Activated CD8-positive, alpha-beta memory T cell treated with anti-CD3 and anti-CD28 coated beads for 48 hours (primary cell): ENCODE measurements at regions not wholly inside any gene's neighbourhood (a gene's known extent, or its start where the extent isn't known, plus 50 kb on each side); places are given as distances from the start of the nearest gene placed in this dataset.
A peak's percentile ranks its signal among the peaks of the same experiment; 100 is the strongest.
"Not testable (repeated sequence)": the region's sequence is repeated elsewhere in the genome, so short reads cannot be mapped to it uniquely, and the experiment has no call there.

ENCODE experiments used
- DNase-seq, 3 experiments: peaks; one replicate each; pipeline ENCODE4 v3.0.0-alpha.2; 2020; ENCODE audit warnings: low read depth in 2 of 3, low spot score in 2 of 3

DNA sequence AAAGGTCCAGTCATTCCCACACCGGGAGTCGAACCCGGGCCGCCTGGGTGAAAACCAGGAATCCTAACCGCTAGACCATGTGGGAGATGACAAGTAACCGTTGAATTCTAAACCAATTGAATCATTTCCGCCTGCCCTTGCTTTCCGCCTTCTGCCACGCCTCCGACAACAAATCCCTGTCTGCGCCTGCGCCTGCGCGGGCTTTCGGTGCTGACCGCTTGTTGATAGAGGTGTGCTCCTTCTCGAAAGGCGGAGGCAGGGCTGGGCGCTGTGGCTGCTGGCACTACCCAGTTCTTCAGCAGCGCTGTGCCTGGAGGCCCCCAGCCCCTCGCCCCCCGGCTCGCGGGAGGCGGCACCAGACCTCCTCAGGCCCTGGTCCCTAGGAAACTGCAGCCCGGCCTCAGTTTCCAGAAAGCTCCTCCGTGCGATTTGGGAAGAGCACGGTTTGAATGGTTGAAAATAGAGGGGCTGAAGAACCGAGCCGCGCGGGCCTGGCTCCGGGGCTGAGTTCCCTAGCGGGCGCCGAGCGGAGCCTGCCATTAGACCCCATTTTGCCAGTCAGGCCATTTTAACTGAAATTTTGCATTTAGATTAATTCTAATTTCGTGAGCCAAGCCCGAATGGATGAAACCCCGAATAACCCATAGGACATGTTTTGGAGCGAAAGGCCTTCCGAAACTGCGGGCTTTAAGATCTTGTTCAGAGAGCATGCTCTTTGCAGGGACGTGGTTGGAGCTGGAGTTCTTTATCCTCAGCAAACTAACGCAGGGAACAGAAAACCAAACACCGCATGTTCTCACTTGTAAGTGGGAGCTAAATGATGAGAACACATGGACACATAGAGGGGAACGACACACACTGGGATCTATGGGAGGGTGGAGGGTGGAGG lies 219.3 kb upstream of the ATP10A start:
- peak; percentile 87 to 96 (median 88) for DNase-seq

DNA sequence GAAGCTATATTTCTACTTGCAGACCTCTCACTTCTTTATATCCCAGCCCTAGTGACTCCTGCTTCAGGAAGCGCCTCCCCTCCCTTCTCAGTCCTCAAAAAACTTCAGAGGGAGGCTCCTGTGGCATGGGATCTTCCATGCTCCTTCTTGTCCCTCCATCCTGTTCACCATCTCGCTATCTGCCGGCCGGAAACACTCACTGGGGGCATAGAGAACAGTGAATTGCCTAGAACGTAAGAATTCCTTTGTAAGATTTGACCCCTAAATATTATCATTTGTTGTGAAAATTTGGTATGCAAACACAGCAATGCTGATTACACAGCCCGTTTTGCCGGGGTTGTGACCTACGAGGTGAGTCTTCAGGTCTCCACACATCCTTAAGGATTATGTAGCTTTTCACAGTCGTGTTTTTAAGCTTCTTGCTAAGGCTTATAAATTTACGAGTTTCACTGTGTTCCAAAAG lies 218.7 kb upstream of the ATP10A start:
- DNase-seq = no peak

- no peak for DNase-seq
These were observed 212.6 kb upstream of the ATP10A start for GRCh38 chr15:26075770-26076169.

GRCh38 chr15:26073430-26074333 lies 210.6 kb upstream of the ATP10A start:
- DNase-seq = no peak

DNA sequence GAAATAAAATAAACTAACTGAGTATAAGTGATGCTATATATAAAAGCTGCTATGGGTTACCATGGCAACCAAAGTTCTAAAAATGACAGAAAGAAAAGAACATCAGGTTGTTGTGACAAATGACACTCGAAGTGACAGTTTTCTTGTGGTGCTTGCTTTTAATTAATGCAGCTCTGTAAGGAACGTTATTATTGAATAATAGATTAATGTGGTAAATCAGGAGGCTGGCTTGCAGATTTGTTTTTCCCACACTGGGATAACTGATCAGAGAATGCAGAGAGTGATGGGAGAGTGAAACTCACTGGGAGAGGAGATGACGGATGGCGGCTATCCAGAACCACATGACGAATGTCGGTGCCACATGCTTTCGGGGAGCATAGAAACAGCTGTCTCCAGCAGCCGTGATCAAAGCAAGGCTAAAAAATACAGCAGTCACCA lies 207.0 kb upstream of the ATP10A start:
- DNase-seq = no peak

- DNase-seq = no peak
These were observed 206.1 kb upstream of the ATP10A start for GRCh38 chr15:26069231-26069641.

DNA sequence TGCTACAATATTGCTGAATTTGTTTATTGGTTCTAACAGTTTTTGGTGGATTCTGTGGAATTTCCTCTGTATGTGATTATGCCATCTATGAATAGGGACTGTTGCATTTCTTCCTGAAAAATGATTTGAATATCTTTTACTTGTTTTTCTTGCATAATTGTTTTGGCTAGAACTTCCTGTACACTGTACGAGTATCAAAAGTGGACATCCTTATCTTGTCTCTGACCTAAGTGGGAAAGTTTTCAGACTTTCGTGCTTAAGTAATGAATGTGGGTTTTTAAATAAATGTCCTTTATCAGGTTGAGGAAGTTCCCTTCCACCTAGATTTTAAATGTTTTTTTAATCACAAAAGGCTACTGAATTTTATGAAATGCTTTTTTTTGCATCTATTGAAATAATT lies 203.8 kb upstream of the ATP10A start:
- DNase-seq = no peak

- no peak for DNase-seq
These were observed 202.6 kb upstream of the ATP10A start for GRCh38 chr15:26065723-26066122.

GRCh38 chr15:26061248-26061647 lies 198.1 kb upstream of the ATP10A start:
- DNase-seq = no peak

DNA sequence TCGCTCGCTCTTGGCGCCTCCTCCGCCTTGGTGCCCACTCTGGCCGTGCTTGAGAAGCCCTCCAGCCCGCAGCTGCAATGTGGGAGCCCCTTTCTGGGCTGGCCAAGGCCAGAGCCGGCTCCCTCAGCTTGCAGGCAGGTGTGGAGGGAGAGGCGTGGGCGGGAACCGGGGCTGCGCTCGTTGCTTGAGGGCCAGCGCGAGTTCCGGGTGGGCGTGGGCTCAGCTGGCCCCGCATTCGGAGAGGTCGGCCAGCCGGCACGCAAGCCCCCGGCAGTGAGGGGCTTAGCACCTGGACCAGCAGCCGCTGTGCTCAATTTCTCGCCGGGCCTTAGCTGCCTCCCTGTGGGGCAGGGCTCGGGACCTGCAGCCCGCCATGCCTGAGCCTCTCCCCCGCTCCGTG lies 193.6 kb upstream of the ATP10A start:
- DNase-seq = not testable (repeated sequence)

- DNase-seq = no peak
These were observed 188.9 kb upstream of the ATP10A start for GRCh38 chr15:26051761-26052675.

GRCh38 chr15:26050984-26051383 lies 187.9 kb upstream of the ATP10A start:
- no peak for DNase-seq

GRCh38 chr15:26049900-26050657 lies 187.0 kb upstream of the ATP10A start:
- no peak for DNase-seq

- no peak for DNase-seq
These were observed 185.5 kb upstream of the ATP10A start for GRCh38 chr15:26048669-26049068.

DNA sequence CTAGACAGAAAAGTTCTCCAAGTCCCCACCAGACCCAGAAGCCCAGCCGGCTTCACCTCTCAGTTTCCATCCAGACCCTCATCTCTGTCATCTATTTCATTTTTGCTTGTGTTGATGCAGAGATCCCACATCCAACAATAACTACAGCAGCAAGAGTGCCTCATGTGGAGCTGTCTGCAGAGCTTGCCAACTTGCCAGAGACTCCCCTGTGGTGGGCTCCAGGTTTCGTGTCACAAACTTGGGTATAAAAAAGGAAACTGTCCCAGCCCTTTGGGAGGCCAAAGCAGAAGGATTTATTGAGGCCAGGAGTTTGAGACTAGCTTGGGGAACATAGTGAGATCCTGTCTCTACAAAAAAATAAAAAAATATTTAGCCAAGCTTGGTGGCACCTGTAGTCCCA lies 182.4 kb upstream of the ATP10A start:
- no peak for DNase-seq

- DNase-seq = no peak
These were observed 179.9 kb upstream of the ATP10A start for GRCh38 chr15:26043018-26043417.

DNA sequence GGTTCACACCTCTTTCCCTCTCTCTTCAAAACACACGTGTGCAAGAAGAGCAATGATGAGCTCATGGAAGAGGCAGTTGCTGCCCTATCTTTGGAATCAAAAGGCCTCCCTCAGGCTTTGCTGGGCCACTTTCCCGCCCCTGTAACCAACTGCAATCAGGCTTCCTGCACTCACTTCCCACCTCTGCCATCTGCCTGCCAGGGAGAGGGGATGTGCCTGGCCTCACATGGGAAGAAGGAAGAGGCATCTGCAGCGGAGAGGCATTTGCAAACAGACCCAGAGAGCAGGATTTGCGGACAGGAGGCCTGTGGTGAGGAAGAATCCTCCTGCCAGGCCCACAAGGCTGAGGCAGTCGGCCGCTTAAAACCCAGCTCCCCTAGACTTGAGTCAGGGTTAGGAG lies 175.6 kb upstream of the ATP10A start:
- DNase-seq = no peak

- no peak for DNase-seq
These were observed 174.2 kb upstream of the ATP10A start for GRCh38 chr15:26037369-26037768.

DNA sequence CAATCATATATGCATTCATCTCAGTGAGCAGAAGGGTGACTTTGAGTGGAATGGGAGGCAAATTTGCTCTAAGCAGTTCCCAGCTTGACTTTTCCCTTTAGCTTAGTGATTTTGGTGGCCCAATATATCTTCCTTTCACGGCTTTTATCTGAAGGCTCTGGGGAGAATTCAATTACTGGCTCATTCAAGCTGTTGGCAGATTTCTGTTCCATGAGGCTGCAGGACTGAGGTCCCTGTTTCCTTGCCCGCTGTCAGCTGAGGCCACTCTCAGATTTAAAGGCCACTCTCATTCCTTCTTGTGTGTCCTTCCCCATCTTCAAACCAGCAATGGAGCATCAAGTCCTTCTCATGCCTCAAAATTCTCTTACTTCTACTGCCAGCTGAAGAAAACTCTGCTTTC lies 170.4 kb upstream of the ATP10A start:
- DNase-seq = no peak
